ENCODE measurements at regions not wholly inside any gene's neighbourhood (a gene's known extent, or its start where the extent isn't known, plus 50 kb on each side); places are given as distances from the start of the nearest gene placed in this dataset.
"Not testable (repeated sequence)": the region's sequence is repeated elsewhere in the genome, so short reads cannot be mapped to it uniquely, and the experiment has no call there.

- Histone ChIP-seq H3K9ac (ENCODE audit: low read depth in 1 of 2, low read length in 2 of 2) (no peak overlapping the region), H3K9me3 (ENCODE audit: control insufficient read depth in 4 of 4, low read length in 3 of 4) (no peaks in the 10 kb centered on the region), H3K27me3 (ENCODE audit: control insufficient read depth in 4 of 4, insufficient read depth in 4 of 4, low read length in 3 of 4) (no peaks in the 10 kb centered on the region), H3K4me1 (ENCODE audit: control insufficient read depth in 4 of 4, insufficient read depth in 4 of 4, low read length in 3 of 4) (no peaks in the 10 kb centered on the region), H3K36me3 (ENCODE audit: control insufficient read depth in 4 of 4, insufficient read depth in 3 of 4, low read depth in 1 of 4, low read length in 3 of 4) (no peaks in the 10 kb centered on the region), H3K4me3 (ENCODE audit: low read depth in 1 of 3, low read length in 3 of 3) (no peak overlapping the region), H3K27ac (ENCODE audit: low read depth in 1 of 2, low read length in 2 of 2) (no peak overlapping the region)
- DNase-seq (ENCODE audit: low spot score) = no peak
- TF ChIP-seq ATF3 (IDR thresholded peaks at IDR 0.05) = no peak
- WGBS = 69% methylated on average over 6 of the region's 6 CpGs
These were observed 145.5 kb upstream of the SYNPR start for GRCh38 chr3:63132461-63133250.

GRCh38 chr3:63135367-63135766, 142.7 kb upstream of the SYNPR start:
- DNase-seq (ENCODE audit: low spot score) = no peak
- Histone ChIP-seq H3K9ac (ENCODE audit: low read depth in 1 of 2, low read length in 2 of 2) (no peak overlapping the region), H3K4me3 (ENCODE audit: low read depth in 1 of 3, low read length in 3 of 3) (no peak overlapping the region), H3K27me3 (ENCODE audit: control insufficient read depth in 4 of 4, insufficient read depth in 4 of 4, low read length in 3 of 4) (no peaks in the 10 kb centered on the region), H3K36me3 (ENCODE audit: control insufficient read depth in 4 of 4, insufficient read depth in 3 of 4, low read depth in 1 of 4, low read length in 3 of 4) (no peaks in the 10 kb centered on the region), H3K4me1 (ENCODE audit: control insufficient read depth in 4 of 4, insufficient read depth in 4 of 4, low read length in 3 of 4) (no peaks in the 10 kb centered on the region), H3K27ac (ENCODE audit: low read depth in 1 of 2, low read length in 2 of 2) (no peak overlapping the region), H3K9me3 (ENCODE audit: control insufficient read depth in 4 of 4, low read length in 3 of 4) (no peaks in the 10 kb centered on the region)
- TF ChIP-seq YY1 (IDR thresholded peaks at IDR 0.05) (no peak), FOXA2 (IDR thresholded peaks at IDR 0.05) (no peak), TAF1 (conservative IDR thresholded peaks at IDR 0.05) (no peak), SP1 (IDR thresholded peaks at IDR 0.05) (no peak), REST (IDR thresholded peaks at IDR 0.05) (no peak), CTCF (IDR thresholded peaks at IDR 0.05; ENCODE audit: low read depth, low read length, missing input control) (no peak), HNF4A (conservative IDR thresholded peaks at IDR 0.05) (no peak), HNF4G (IDR thresholded peaks at IDR 0.05) (no peak), EGR1 (IDR thresholded peaks at IDR 0.05; ENCODE audit: low read depth in 2 of 2) (no peak), RAD21 (IDR thresholded peaks at IDR 0.05) (no peak), GABPA (IDR thresholded peaks at IDR 0.05 in 1 of 2, conservative IDR thresholded peaks at IDR 0.05 in 1 of 2) (no peak), MAX (IDR thresholded peaks at IDR 0.05) (no peak), ATF3 (IDR thresholded peaks at IDR 0.05) (no peak), FOXA1 (IDR thresholded peaks at IDR 0.05) (no peak), NR2F2 (IDR thresholded peaks at IDR 0.05) (no peak)

GRCh38 chr3:63136249-63136648, 141.9 kb upstream of the SYNPR start:
- H3K27me3 ChIP-seq (ENCODE audit: control insufficient read depth in 4 of 4, insufficient read depth in 4 of 4, low read length in 3 of 4); H3K9ac ChIP-seq (ENCODE audit: low read depth in 1 of 2, low read length in 2 of 2); H3K4me3 ChIP-seq (ENCODE audit: low read depth in 1 of 3, low read length in 3 of 3); H3K9me3 ChIP-seq (ENCODE audit: control insufficient read depth in 4 of 4, low read length in 3 of 4); DNase-seq (ENCODE audit: low spot score); H3K36me3 ChIP-seq (ENCODE audit: control insufficient read depth in 4 of 4, insufficient read depth in 3 of 4, low read depth in 1 of 4, low read length in 3 of 4); H3K4me1 ChIP-seq (ENCODE audit: control insufficient read depth in 4 of 4, insufficient read depth in 4 of 4, low read length in 3 of 4); H3K27ac ChIP-seq (ENCODE audit: low read depth in 1 of 2, low read length in 2 of 2): not testable (repeated sequence)
- WGBS = 89% methylated on average over 22 of the region's 26 CpGs

Measured in liver (tissue), 8 donors.